GM21825 (cell line): ENCODE measurements at regions not wholly inside any gene's neighbourhood (a gene's known extent, or its start where the extent isn't known, plus 50 kb on each side); places are given as distances from the start of the nearest gene placed in this dataset.
"Not testable (repeated sequence)": the region's sequence is repeated elsewhere in the genome, so short reads cannot be mapped to it uniquely, and the experiment has no call there.

ENCODE experiments used
- ATAC-seq: cut with Tn5 transposase; IDR thresholded peaks from one replicate; pipeline ENCODE4 v1.9.1; 2021; ENCODE audit warnings: mild to moderate bottlenecking, moderate library complexity; ENCODE audit not compliant: unreplicated experiment

GRCh38 chr16:17031484-17032268 lies 439.1 kb downstream of the XYLT1 start:
- ATAC-seq, result no peak

GRCh38 chr16:17032332-17032731 lies 438.4 kb downstream of the XYLT1 start:
- ATAC-seq, result no peak

GRCh38 chr16:17034477-17035252 lies 436.1 kb downstream of the XYLT1 start:
- ATAC-seq, result no peak

- ATAC-seq, result no peak
Observed at GRCh38 chr16:17037499-17037898, 433.3 kb downstream of the XYLT1 start.

- ATAC-seq, result no peak
Observed at GRCh38 chr16:17038415-17038814, 432.3 kb downstream of the XYLT1 start.

GRCh38 chr16:17049109-17049508 lies 421.7 kb downstream of the XYLT1 start:
- not testable (repeated sequence) for ATAC-seq

- ATAC-seq, result no peak
Observed at GRCh38 chr16:17050468-17050867, 420.3 kb downstream of the XYLT1 start.
